Activated CD4-positive, CD25-positive, alpha-beta regulatory T cell treated with anti-CD3 and anti-CD28 coated beads, Interleukin-2, amount 50 U/mL, for 72 hours (primary cell): ENCODE measurements at regions not wholly inside any gene's neighbourhood (a gene's known extent, or its start where the extent isn't known, plus 50 kb on each side); places are given as distances from the start of the nearest gene placed in this dataset.

Source experiments
- DNase-seq: peaks from one replicate; pipeline ENCODE4 v3.0.0; 2021

GRCh38 chr2:136257893-136258292 is 139.9 kb upstream of the CXCR4 start:
- no peak for DNase-seq

GRCh38 chr2:136255648-136256461 is 137.9 kb upstream of the CXCR4 start:
- DNase-seq, result no peak

GRCh38 chr2:136255127-136255526 is 137.2 kb upstream of the CXCR4 start:
- DNase-seq, result no peak

GRCh38 chr2:136254681-136255080 is 136.7 kb upstream of the CXCR4 start:
- no peak for DNase-seq

GRCh38 chr2:136253288-136254004 is 135.5 kb upstream of the CXCR4 start:
- no peak for DNase-seq

GRCh38 chr2:136251885-136252585 is 134.1 kb upstream of the CXCR4 start:
- DNase-seq, result no peak

- no peak for DNase-seq
These were observed 133.4 kb upstream of the CXCR4 start for GRCh38 chr2:136251197-136251884.

GRCh38 chr2:136250131-136250530 is 132.2 kb upstream of the CXCR4 start:
- no peak for DNase-seq

- no peak for DNase-seq
These were observed 131.0 kb upstream of the CXCR4 start for GRCh38 chr2:136248907-136249306.

- no peak for DNase-seq
These were observed 130.3 kb upstream of the CXCR4 start for GRCh38 chr2:136248242-136248641.

- DNase-seq, result no peak
These were observed 129.4 kb upstream of the CXCR4 start for GRCh38 chr2:136247204-136247950.

- DNase-seq, result no peak
These were observed 128.2 kb upstream of the CXCR4 start for GRCh38 chr2:136246086-136246669.

GRCh38 chr2:136245211-136245610 is 127.3 kb upstream of the CXCR4 start:
- DNase-seq, result no peak

GRCh38 chr2:136244536-136244885 is 126.6 kb upstream of the CXCR4 start:
- no peak for DNase-seq

GRCh38 chr2:136243638-136244535 is 125.9 kb upstream of the CXCR4 start:
- DNase-seq, result no peak

GRCh38 chr2:136242687-136243277 is 124.8 kb upstream of the CXCR4 start:
- peak; percentile 54 for DNase-seq

- no peak for DNase-seq
These were observed 124.2 kb upstream of the CXCR4 start for GRCh38 chr2:136242100-136242499.

GRCh38 chr2:136239079-136239685 is 121.2 kb upstream of the CXCR4 start:
- no peak for DNase-seq

- DNase-seq, result no peak
These were observed 120.5 kb upstream of the CXCR4 start for GRCh38 chr2:136238286-136239078.
